NCI-H226 (cell line): ENCODE measurements at regions not wholly inside any gene's neighbourhood (a gene's known extent, or its start where the extent isn't known, plus 50 kb on each side); places are given as distances from the start of the nearest gene placed in this dataset.

Experiments used
- DNase-seq: peaks from one replicate; pipeline ENCODE4 v3.0.0-alpha.2; 2015

GRCh38 chr2:64704161-64704560 is 50.4 kb upstream of the SERTAD2 start:
- DNase-seq: no peak

- no peak for DNase-seq
These were observed 51.3 kb upstream of the SERTAD2 start for GRCh38 chr2:64704996-64705395.

GRCh38 chr2:64707276-64707675 is 53.6 kb upstream of the SERTAD2 start:
- DNase-seq: no peak

- DNase-seq: no peak
These were observed 55.1 kb upstream of the SERTAD2 start for GRCh38 chr2:64708829-64709228.

GRCh38 chr2:64711252-64711800 is 57.6 kb upstream of the SERTAD2 start:
- no peak for DNase-seq

- DNase-seq: no peak
These were observed 60.0 kb upstream of the SERTAD2 start for GRCh38 chr2:64713686-64714085.

- DNase-seq: no peak
These were observed 62.9 kb upstream of the SERTAD2 start for GRCh38 chr2:64716569-64716968.

GRCh38 chr2:64718250-64718885 is 64.7 kb upstream of the SERTAD2 start:
- DNase-seq: no peak

- DNase-seq: no peak
These were observed 67.0 kb upstream of the SERTAD2 start for GRCh38 chr2:64720535-64721319.

- no peak for DNase-seq
These were observed 67.6 kb upstream of the SERTAD2 start for GRCh38 chr2:64721320-64721623.

GRCh38 chr2:64722291-64723044 is 68.8 kb upstream of the SERTAD2 start:
- DNase-seq: peak; percentile 29

GRCh38 chr2:64727013-64727767 is 73.5 kb upstream of the SERTAD2 start:
- DNase-seq: no peak

GRCh38 chr2:64727843-64728463 is 74.2 kb upstream of the SERTAD2 start:
- no peak for DNase-seq

- DNase-seq: no peak
These were observed 77.0 kb upstream of the SERTAD2 start for GRCh38 chr2:64730551-64731262.

GRCh38 chr2:64731263-64731643 is 77.5 kb upstream of the SERTAD2 start:
- no peak for DNase-seq

GRCh38 chr2:64731746-64732145 is 78.0 kb upstream of the SERTAD2 start:
- DNase-seq: no peak

GRCh38 chr2:64732146-64732545 is 78.4 kb upstream of the SERTAD2 start:
- DNase-seq: no peak

- no peak for DNase-seq
These were observed 81.8 kb upstream of the SERTAD2 start for GRCh38 chr2:64735504-64735903.

GRCh38 chr2:64737547-64737946 is 83.8 kb upstream of the SERTAD2 start:
- no peak for DNase-seq

- no peak for DNase-seq
These were observed 84.3 kb upstream of the SERTAD2 start for GRCh38 chr2:64738026-64738425.

- DNase-seq: no peak
These were observed 89.0 kb upstream of the SERTAD2 start for GRCh38 chr2:64742678-64743077.
